H1 (cell line): ENCODE measurements at regions not wholly inside any gene's neighbourhood (a gene's known extent, or its start where the extent isn't known, plus 50 kb on each side); places are given as distances from the start of the nearest gene placed in this dataset.

Experiments
- ASH2L ChIP-seq: fragments of 200-600, 300-600 bp; sonication (generic); IDR thresholded peaks from one replicate; pipeline ENCODE4 v1.7.1; 2017; ENCODE audit warnings: low read length
- BRCA1 ChIP-seq: IDR thresholded peaks from 2 replicates; pipeline ENCODE4 v1.6.1; 2012; ENCODE audit warnings: low read depth, low read length, improper control_type of control experiment
- CEBPB ChIP-seq: IDR thresholded peaks from 2 replicates; pipeline ENCODE4 v1.6.1; 2012; ENCODE audit warnings: low read depth, low read length
- CHD1 ChIP-seq: IDR thresholded peaks from 2 replicates; pipeline ENCODE4 v1.6.1; 2012; ENCODE audit warnings: low read depth, low read length, improper control_type of control experiment
- CHD7 ChIP-seq: fragments of 300-600 bp; sonication (generic); IDR thresholded peaks from 2 replicates; pipeline ENCODE4 v1.7.1; 2012; ENCODE audit warnings: low read length, moderate library complexity, mild to moderate bottlenecking, inconsistent platforms; ENCODE audit not compliant: insufficient replicate concordance
- KDM5A ChIP-seq: fragments of 200-600 bp; IDR thresholded peaks from 2 replicates; pipeline ENCODE4 v1.7.1; 2012; ENCODE audit warnings: mild to moderate bottlenecking, low read length, inconsistent platforms, mixed read lengths
- MAFK ChIP-seq: IDR thresholded peaks from 2 replicates; pipeline ENCODE4 v1.6.1; 2012; ENCODE audit warnings: low read depth, mild to moderate bottlenecking, improper control_type of control experiment, low read length
- POLR2AphosphoS5 ChIP-seq: IDR thresholded peaks from 2 replicates; pipeline ENCODE4 v1.6.1; 2011; ENCODE audit warnings: low read depth, low read length
- SUZ12 ChIP-seq: fragments of 200-600 bp; sonication (generic); IDR thresholded peaks from 2 replicates; pipeline ENCODE4 v1.6.1; 2012; ENCODE audit warnings: mild to moderate bottlenecking, inconsistent platforms, low read length, moderate library complexity, mixed read lengths

GRCh38 chr21:35921471-35921870 is 138.9 kb downstream of the SETD4 start (continued):
- TF ChIP-seq CHD7 (no peak), POLR2AphosphoS5 (no peak), BRCA1 (no peak), CHD1 (no peak), KDM5A (no peak), SUZ12 (no peak), CEBPB (no peak), ASH2L (no peak), MAFK (no peak)
